ENCODE measurements at regions not wholly inside any gene's neighbourhood (a gene's known extent, or its start where the extent isn't known, plus 50 kb on each side); places are given as distances from the start of the nearest gene placed in this dataset.

- in situ Hi-C loops (cut with MboI; ENCODE audit: low sequenced_read_pairs), result no loop called here
- H3K9ac ChIP-seq (ENCODE audit: low read depth, low read length), result no peak overlapping the region
- H3K36me3 ChIP-seq (ENCODE audit: control insufficient read depth, insufficient read depth, low read length), result peaks cover 34% of the 10 kb centered on the region
- no peak overlapping the region for H3K27ac ChIP-seq (ENCODE audit: insufficient read depth, low read length)
- H4K20me1 ChIP-seq (ENCODE audit: insufficient read depth, low read length), result no peaks in the 10 kb centered on the region
- H2BK20ac ChIP-seq (ENCODE audit: low read depth, low read length), result no peak overlapping the region
- POLR2A ChIA-PET (ENCODE audit: unreplicated experiment), result no interaction called here
- no peaks in the 10 kb centered on the region for H3K79me1 ChIP-seq (ENCODE audit: low read depth in 1 of 2, low read length in 2 of 2)
- WGBS, 2 experiments (ENCODE audit: extremely low coverage in 2 of 2, insufficient read length in 1 of 2), result 93% methylated on average over 3 of the region's 7 CpGs; no CpG with 5 or more reads in 1 of the 2 experiments
- H2BK5ac ChIP-seq (ENCODE audit: low read depth, low read length, poor library complexity, severe bottlenecking), result no peak overlapping the region
- CTCF ChIA-PET, result no interaction called here
- DNase-seq (no peak), ATAC-seq (ENCODE audit: low read depth) (no peak)
- no peak overlapping the region for H3K4ac ChIP-seq (ENCODE audit: low read depth, low read length)
- H2BK15ac ChIP-seq (ENCODE audit: low read depth, low read length), result no peak overlapping the region
- H4K5ac ChIP-seq (ENCODE audit: low read depth, low read length), result no peak overlapping the region
- no peak overlapping the region for H4K8ac ChIP-seq (ENCODE audit: low read depth in 2 of 2, low read length in 2 of 2)
- intact Hi-C loops (cut with micrococcal nuclease), result no loop called here
- no peaks in the 10 kb centered on the region for H3K9me1 ChIP-seq (ENCODE audit: insufficient read depth, low read length)
- TF ChIP-seq RFX5 (IDR thresholded peaks at IDR 0.05; ENCODE audit: low read depth, low read length), result no peak
- no peak for TF ChIP-seq RCOR1 (IDR thresholded peaks at IDR 0.05; ENCODE audit: insufficient replicate concordance, low read length)
- TF ChIP-seq POLR2A (IDR thresholded peaks at IDR 0.05; ENCODE audit: low read depth, low read length), result no peak
- TF ChIP-seq MAFK (IDR thresholded peaks at IDR 0.05; ENCODE audit: low read depth, low read length), result no peak
- no peak for TF ChIP-seq CEBPB (IDR thresholded peaks at IDR 0.05; ENCODE audit: low read depth, low read length)
- TF ChIP-seq CTCF (conservative IDR thresholded peaks at IDR 0.05; ENCODE audit: low read depth, low read length), result no peak
- no peak for TF ChIP-seq RAD21 (IDR thresholded peaks at IDR 0.05; ENCODE audit: low read length)
- TF ChIP-seq SMC3 (IDR thresholded peaks at IDR 0.05; ENCODE audit: low read depth, low read length), result no peak
- TF ChIP-seq BHLHE40 (IDR thresholded peaks at IDR 0.05; ENCODE audit: low read depth, low read length), result no peak
- TF ChIP-seq MAZ (IDR thresholded peaks at IDR 0.05; ENCODE audit: borderline replicate concordance, low read depth, low read length), result no peak
- TF ChIP-seq ELK1 (IDR thresholded peaks at IDR 0.05; ENCODE audit: borderline replicate concordance, low read depth, low read length), result no peak
- no peak for TF ChIP-seq CHD1 (IDR thresholded peaks at IDR 0.05; ENCODE audit: low read depth, low read length)
- TF ChIP-seq, protein P1, sequence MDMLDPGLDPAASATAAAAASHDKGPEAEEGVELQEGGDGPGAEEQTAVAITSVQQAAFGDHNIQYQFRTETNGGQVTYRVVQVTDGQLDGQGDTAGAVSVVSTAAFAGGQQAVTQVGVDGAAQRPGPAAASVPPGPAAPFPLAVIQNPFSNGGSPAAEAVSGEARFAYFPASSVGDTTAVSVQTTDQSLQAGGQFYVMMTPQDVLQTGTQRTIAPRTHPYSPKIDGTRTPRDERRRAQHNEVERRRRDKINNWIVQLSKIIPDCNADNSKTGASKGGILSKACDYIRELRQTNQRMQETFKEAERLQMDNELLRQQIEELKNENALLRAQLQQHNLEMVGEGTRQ (IDR thresholded peaks at IDR 0.05; ENCODE audit: low read depth, low read length), result no peak
- no peak for TF ChIP-seq NFE2L2 (IDR thresholded peaks at IDR 0.05; ENCODE audit: low read depth, low read length)
- no peak for TF ChIP-seq FOS (IDR thresholded peaks at IDR 0.05; ENCODE audit: low read depth, low read length)
- no peak for TF ChIP-seq MXI1 (IDR thresholded peaks at IDR 0.05; ENCODE audit: borderline replicate concordance, low read depth, low read length)
- no peaks in the 10 kb centered on the region for H3K27me3 ChIP-seq (ENCODE audit: control insufficient read depth, insufficient read depth, low read length)
- no peak overlapping the region for H3K23ac ChIP-seq (ENCODE audit: low read depth, low read length)
- H2AK5ac ChIP-seq (ENCODE audit: low read depth, low read length), result no peak overlapping the region
- no peaks in the 10 kb centered on the region for H3K9me3 ChIP-seq (ENCODE audit: control insufficient read depth, insufficient read depth, low read length)
- H3K4me3 ChIP-seq (ENCODE audit: insufficient read depth, low read depth, low read length), result no peak overlapping the region
- BruUV-seq (replicated peaks), result no TSS peak
- dilution Hi-C loops (cut with HindIII; ENCODE audit: low sequenced_read_pairs, unreplicated experiment), result no loop called here
- H3K4me2 ChIP-seq (ENCODE audit: low read depth, low read length), result no peak overlapping the region
- no peak overlapping the region for H3K18ac ChIP-seq (ENCODE audit: low read depth, low read length)
- H3K56ac ChIP-seq (ENCODE audit: extremely low read depth, insufficient read depth, low read length), result no peak overlapping the region
- no peak overlapping the region for H3K14ac ChIP-seq (replicated peaks; ENCODE audit: low read depth, low read length)
- H4K91ac ChIP-seq (ENCODE audit: insufficient read depth, low read depth, low read length), result no peak overlapping the region
- no peak overlapping the region for H2AFZ ChIP-seq (replicated peaks; ENCODE audit: low read length, poor library complexity)
- H2BK120ac ChIP-seq (ENCODE audit: low read depth, low read length), result no peak overlapping the region
- no peak overlapping the region for H2AK9ac ChIP-seq (replicated peaks; ENCODE audit: low read depth, low read length, poor library complexity)
- H3K4me1 ChIP-seq (ENCODE audit: control insufficient read depth, insufficient read depth, low read length), result peaks cover 3% of the 10 kb centered on the region
These were observed 243.7 kb upstream of the PDE10A start for GRCh38 chr6:165906736-165907135.
